ENCODE measurements at regions not wholly inside any gene's neighbourhood (a gene's known extent, or its start where the extent isn't known, plus 50 kb on each side); places are given as distances from the start of the nearest gene placed in this dataset.
"Not testable (repeated sequence)": the region's sequence is repeated elsewhere in the genome, so short reads cannot be mapped to it uniquely, and the experiment has no call there.

GRCh38 chrX:124181515-124181914, 150.9 kb upstream of the TEX13D start:
- H3K36me3 ChIP-seq; ATAC-seq; H3K27ac ChIP-seq; intact Hi-C loops (cut with DNase I); H3K27me3 ChIP-seq; DNase-seq; H3K4me3 ChIP-seq; H3K4me1 ChIP-seq: not testable (repeated sequence)
- WGBS, 2 donors: 83 to 96% methylated on average over 8 of the region's 8 CpGs
- peaks cover 0 to 10% (median 0%) of the 10 kb centered on the region in 11 donors for H3K9me3 ChIP-seq

GRCh38 chrX:124190440-124190839, 142.0 kb upstream of the TEX13D start:
- ATAC-seq (no peak), DNase-seq (no peak)
- Histone ChIP-seq H3K9me3 (no peaks in the 10 kb centered on the region), H3K4me3 (no peak overlapping the region), H3K27me3 (no peaks in the 10 kb centered on the region), H3K27ac (no peak overlapping the region), H3K36me3 (no peaks in the 10 kb centered on the region), H3K4me1 (peaks cover 0 to 15% (median 0%) of the 10 kb centered on the region in 9 donors)
- TF ChIP-seq CTCF (IDR thresholded peaks at IDR 0.05): no peak
- 85 to 87% methylated on average over 2 of the region's 2 CpGs for WGBS, 2 donors
- intact Hi-C loops (cut with DNase I): no loop called here

DNA sequence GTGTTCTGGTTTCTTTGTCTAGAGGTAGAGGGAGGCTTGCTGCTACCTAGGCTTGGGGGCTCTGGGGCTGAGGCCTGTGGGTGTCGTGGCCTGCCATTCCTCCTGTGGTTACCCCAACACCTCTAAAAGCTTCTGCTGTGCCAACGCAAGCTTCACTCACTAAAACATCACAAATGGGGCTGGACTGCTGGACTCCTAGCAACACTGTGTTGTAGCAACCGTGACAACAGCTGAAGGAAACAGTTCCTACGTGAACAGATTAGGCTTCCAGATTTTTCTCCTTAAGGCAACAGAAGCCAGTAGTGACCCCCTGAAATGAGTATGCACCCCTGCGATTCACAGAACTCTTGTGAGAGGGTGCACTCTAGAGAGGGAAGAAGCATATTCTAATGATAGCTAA, 138.3 kb upstream of the TEX13D start:
- Histone ChIP-seq H3K4me1 (peaks cover 0 to 16% (median 0%) of the 10 kb centered on the region in 9 donors), H3K27me3 (no peaks in the 10 kb centered on the region), H3K36me3 (no peaks in the 10 kb centered on the region), H3K27ac (peak overlapping the region in 6 of 10 donors; percentile 27 to 73 (median 50)), H3K9me3 (no peaks in the 10 kb centered on the region), H3K4me3 (no peak overlapping the region)
- DNase-seq (peak in 1 of 2 donors; percentile 38), ATAC-seq (peak; percentile 69 to 94 (median 90))
- TF ChIP-seq CTCF (IDR thresholded peaks at IDR 0.05): no peak
- 18 to 36% methylated on average over 5 of the region's 5 CpGs for WGBS, 2 donors
- intact Hi-C loops (cut with DNase I): no loop called here

GRCh38 chrX:124194901-124195300, 137.6 kb upstream of the TEX13D start:
- Histone ChIP-seq H3K36me3 (no peaks in the 10 kb centered on the region), H3K27me3 (no peaks in the 10 kb centered on the region), H3K4me3 (no peak overlapping the region), H3K4me1 (peaks cover 0 to 16% (median 0%) of the 10 kb centered on the region in 9 donors), H3K27ac (peak overlapping the region in 8 of 10 donors; percentile 14 to 73 (median 46)), H3K9me3 (no peaks in the 10 kb centered on the region)
- intact Hi-C loops (cut with DNase I): loop anchor here in 1 of 10 donors (5.0 kb wide), 1 partner anchor 52 kb away; no protein-coding TSS in a partner anchor
- WGBS, 2 donors: 22 to 29% methylated on average over 8 of the region's 8 CpGs
- peak; percentile 46 to 84 (median 67) for ATAC-seq
- no peak for DNase-seq
- TF ChIP-seq CTCF (IDR thresholded peaks at IDR 0.05): no peak

- H3K36me3 ChIP-seq: no peaks in the 10 kb centered on the region
- H3K27me3 ChIP-seq: no peaks in the 10 kb centered on the region
- no peak overlapping the region for H3K27ac ChIP-seq
- ATAC-seq: no peak
- no peak for TF ChIP-seq CTCF (IDR thresholded peaks at IDR 0.05)
- no peaks in the 10 kb centered on the region for H3K4me1 ChIP-seq
- intact Hi-C loops (cut with DNase I): no loop called here
- no peak for DNase-seq
- peaks cover 0 to 16% (median 0%) of the 10 kb centered on the region in 11 donors for H3K9me3 ChIP-seq
- H3K4me3 ChIP-seq: no peak overlapping the region
- 93 to 100% methylated on average over 1 of the region's 1 CpG for WGBS, 2 donors
Observed at GRCh38 chrX:124203311-124203710, 129.1 kb upstream of the TEX13D start.
